A673 (cell line): ENCODE measurements at regions not wholly inside any gene's neighbourhood (a gene's known extent, or its start where the extent isn't known, plus 50 kb on each side); places are given as distances from the start of the nearest gene placed in this dataset.

Source experiments
- EZH2 ChIP-seq: fragments of 200-600 bp; sonication (generic); IDR thresholded peaks from 2 replicates; pipeline ENCODE4 v1.6.1; 2017; ENCODE audit warnings: borderline replicate concordance, low read depth, mild to moderate bottlenecking, mixed read lengths, antibody characterized with exemption, low read length; ENCODE audit not compliant: poor library complexity, severe bottlenecking
- TF ChIP-seq, protein P1 (sequence below): fragments of 300-800, 200-600 bp; sonication (generic); conservative IDR thresholded peaks from 2 replicates; pipeline ENCODE4 v1.5.1; 2017; ENCODE audit warnings: low read depth, mild to moderate bottlenecking, antibody characterized with exemption, low read length, moderate library complexity, mixed read lengths

DNA sequence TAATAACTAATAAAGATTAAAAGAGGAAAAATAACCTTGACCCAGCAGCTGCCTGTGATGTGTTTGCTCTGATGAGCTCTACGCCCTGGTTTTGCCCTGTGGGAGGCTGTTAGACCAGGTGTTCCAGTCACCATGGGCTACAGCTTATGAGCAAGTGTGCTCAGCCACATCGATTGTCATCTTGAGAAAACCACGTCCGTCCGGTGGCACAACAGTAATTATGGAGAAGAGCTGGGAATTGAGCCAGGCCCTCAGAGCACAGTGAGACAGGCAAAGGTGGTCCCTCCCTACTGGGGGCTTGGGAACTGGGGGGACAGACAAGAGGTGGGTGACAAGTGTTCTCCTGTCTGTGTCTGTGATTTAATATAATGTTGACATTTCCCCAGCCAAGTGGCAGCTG, 420.5 kb downstream of the MATN1 start:
- TF ChIP-seq EZH2 = no peak
- TF ChIP-seq, protein P1, sequence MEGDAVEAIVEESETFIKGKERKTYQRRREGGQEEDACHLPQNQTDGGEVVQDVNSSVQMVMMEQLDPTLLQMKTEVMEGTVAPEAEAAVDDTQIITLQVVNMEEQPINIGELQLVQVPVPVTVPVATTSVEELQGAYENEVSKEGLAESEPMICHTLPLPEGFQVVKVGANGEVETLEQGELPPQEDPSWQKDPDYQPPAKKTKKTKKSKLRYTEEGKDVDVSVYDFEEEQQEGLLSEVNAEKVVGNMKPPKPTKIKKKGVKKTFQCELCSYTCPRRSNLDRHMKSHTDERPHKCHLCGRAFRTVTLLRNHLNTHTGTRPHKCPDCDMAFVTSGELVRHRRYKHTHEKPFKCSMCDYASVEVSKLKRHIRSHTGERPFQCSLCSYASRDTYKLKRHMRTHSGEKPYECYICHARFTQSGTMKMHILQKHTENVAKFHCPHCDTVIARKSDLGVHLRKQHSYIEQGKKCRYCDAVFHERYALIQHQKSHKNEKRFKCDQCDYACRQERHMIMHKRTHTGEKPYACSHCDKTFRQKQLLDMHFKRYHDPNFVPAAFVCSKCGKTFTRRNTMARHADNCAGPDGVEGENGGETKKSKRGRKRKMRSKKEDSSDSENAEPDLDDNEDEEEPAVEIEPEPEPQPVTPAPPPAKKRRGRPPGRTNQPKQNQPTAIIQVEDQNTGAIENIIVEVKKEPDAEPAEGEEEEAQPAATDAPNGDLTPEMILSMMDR = no peak
